Colonic mucosa (tissue), 4 donors: ENCODE measurements at regions not wholly inside any gene's neighbourhood (a gene's known extent, or its start where the extent isn't known, plus 50 kb on each side); places are given as distances from the start of the nearest gene placed in this dataset.

Source experiments
- DNase-seq: peaks from one replicate; pipeline ENCODE4 v3.0.0-alpha.2; 2020
- H3K27ac ChIP-seq: fragments of 200-600 bp; one replicate; pipeline ENCODE4 v1.8.0; 2021
- H3K27me3 ChIP-seq: fragments of 200-600 bp; one replicate; pipeline ENCODE4 v1.8.0; 2021
- H3K36me3 ChIP-seq: fragments of 200-600 bp; one replicate; pipeline ENCODE4 v1.8.0; 2021
- H3K4me1 ChIP-seq: fragments of 200-600 bp; one replicate; pipeline ENCODE4 v1.8.0; 2021; ENCODE audit warnings: mild to moderate bottlenecking
- H3K4me3 ChIP-seq: fragments of 200-600 bp; one replicate; pipeline ENCODE4 v1.8.0; 2021
- H3K9ac ChIP-seq, 2 donors: one replicate each; pipeline ENCODE4 v1.7.0; 2013; ENCODE audit warnings: control low read depth in 2 of 2, low read depth in 2 of 2, low read length in 2 of 2
- H3K9me3 ChIP-seq: fragments of 200-600 bp; one replicate; pipeline ENCODE4 v1.8.0; 2021
- CTCF ChIP-seq: fragments of 200-600 bp; IDR thresholded peaks from one replicate; pipeline ENCODE4 v1.8.0; 2022; ENCODE audit warnings: antibody characterized with exemption, mild to moderate bottlenecking
- intact Hi-C: fragments of 100-400 bp; cut with DNase I; formaldehyde crosslinking; loops from one replicate; pipeline ENCODE4 v1.14.1; 2022
- donor health status: healthy.
- donor health status: DM: no; HTN: no; CAD: no.
- donor health status: DM: no; HTN: no; CAD: no.

GRCh38 chr12:63410197-63410596 lies 258.1 kb downstream of the DPY19L2 start:
- Histone ChIP-seq H3K4me3 (no peak overlapping the region), H3K4me1 (no peaks in the 10 kb centered on the region), H3K36me3 (no peaks in the 10 kb centered on the region), H3K9ac (no peak overlapping the region), H3K27me3 (no peaks in the 10 kb centered on the region), H3K9me3 (no peaks in the 10 kb centered on the region), H3K27ac (no peak overlapping the region)
- no peak for TF ChIP-seq CTCF
- DNase-seq = no peak
- intact Hi-C loops = no loop called here

GRCh38 chr12:63406781-63407180 lies 255.8 kb upstream of the AVPR1A start:
- TF ChIP-seq CTCF = no peak
- H3K27ac ChIP-seq = no peak overlapping the region
- no peaks in the 10 kb centered on the region for H3K4me1 ChIP-seq
- H3K36me3 ChIP-seq = no peaks in the 10 kb centered on the region
- no peak overlapping the region for H3K9ac ChIP-seq
- H3K4me3 ChIP-seq = no peak overlapping the region
- no peaks in the 10 kb centered on the region for H3K9me3 ChIP-seq
- intact Hi-C loops = no loop called here
- no peaks in the 10 kb centered on the region for H3K27me3 ChIP-seq
- DNase-seq = no peak

DNA sequence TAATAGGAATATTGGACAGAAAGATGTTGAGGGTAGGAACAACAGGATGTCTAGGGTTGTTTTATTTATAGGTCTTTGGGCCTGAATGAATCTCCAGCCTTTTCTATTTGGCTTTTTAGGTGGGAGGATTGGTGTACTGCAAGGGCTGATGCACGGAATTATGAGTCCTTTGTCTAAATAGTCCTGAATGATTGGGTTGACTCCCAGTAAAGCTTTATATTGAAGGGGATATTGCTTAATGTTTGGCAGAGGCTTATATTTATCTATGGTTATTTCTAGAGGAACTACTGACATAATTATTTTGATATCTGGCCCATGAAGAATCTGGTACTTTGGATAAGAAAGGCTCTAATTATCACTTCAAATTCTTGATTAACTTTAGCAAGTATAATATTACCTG lies 253.6 kb upstream of the AVPR1A start:
- no peak overlapping the region for H3K27ac ChIP-seq
- H3K4me1 ChIP-seq = no peaks in the 10 kb centered on the region
- H3K27me3 ChIP-seq = no peaks in the 10 kb centered on the region
- intact Hi-C loops = no loop called here
- no peaks in the 10 kb centered on the region for H3K9me3 ChIP-seq
- no peak for TF ChIP-seq CTCF
- DNase-seq = no peak
- H3K36me3 ChIP-seq = no peaks in the 10 kb centered on the region
- no peak overlapping the region for H3K4me3 ChIP-seq
- H3K9ac ChIP-seq = no peak overlapping the region

GRCh38 chr12:63403256-63403655 lies 252.3 kb upstream of the AVPR1A start:
- H3K27ac ChIP-seq = no peak overlapping the region
- intact Hi-C loops = no loop called here
- no peaks in the 10 kb centered on the region for H3K36me3 ChIP-seq
- H3K4me3 ChIP-seq = no peak overlapping the region
- DNase-seq = no peak
- no peaks in the 10 kb centered on the region for H3K27me3 ChIP-seq
- no peak for TF ChIP-seq CTCF
- no peaks in the 10 kb centered on the region for H3K4me1 ChIP-seq
- no peaks in the 10 kb centered on the region for H3K9me3 ChIP-seq
- no peak overlapping the region for H3K9ac ChIP-seq

- no peaks in the 10 kb centered on the region for H3K9me3 ChIP-seq
- no peak overlapping the region for H3K9ac ChIP-seq
- no peaks in the 10 kb centered on the region for H3K36me3 ChIP-seq
- no peak for TF ChIP-seq CTCF
- H3K27me3 ChIP-seq = no peaks in the 10 kb centered on the region
- no peak overlapping the region for H3K4me3 ChIP-seq
- DNase-seq = peak; percentile 21
- no peaks in the 10 kb centered on the region for H3K4me1 ChIP-seq
- H3K27ac ChIP-seq = no peak overlapping the region
- intact Hi-C loops = no loop called here
Observed at GRCh38 chr12:63400718-63401117, 249.7 kb upstream of the AVPR1A start.

- H3K9me3 ChIP-seq = no peaks in the 10 kb centered on the region
- TF ChIP-seq CTCF = no peak
- H3K27me3 ChIP-seq = no peaks in the 10 kb centered on the region
- no peak overlapping the region for H3K4me3 ChIP-seq
- no peaks in the 10 kb centered on the region for H3K4me1 ChIP-seq
- H3K27ac ChIP-seq = no peak overlapping the region
- DNase-seq = no peak
- H3K9ac ChIP-seq = no peak overlapping the region
- intact Hi-C loops = no loop called here
- no peaks in the 10 kb centered on the region for H3K36me3 ChIP-seq
Observed at GRCh38 chr12:63400318-63400717, 249.3 kb upstream of the AVPR1A start.
